IPS-18a (cell line): ENCODE measurements at regions not wholly inside any gene's neighbourhood (a gene's known extent, or its start where the extent isn't known, plus 50 kb on each side); places are given as distances from the start of the nearest gene placed in this dataset.
A peak's percentile ranks its signal among the peaks of the same experiment; 100 is the strongest.

Experiments
- H3K27ac ChIP-seq: one replicate; pipeline ENCODE4 v1.5.1; 2013; ENCODE audit warnings: low read length
- H3K27me3 ChIP-seq: one replicate; pipeline ENCODE4 v1.6.1; 2013; ENCODE audit warnings: mild to moderate bottlenecking, low read length; ENCODE audit not compliant: control insufficient read depth, insufficient read depth
- H3K36me3 ChIP-seq: one replicate; pipeline ENCODE4 v1.6.1; 2013; ENCODE audit warnings: low read depth, low read length; ENCODE audit not compliant: control insufficient read depth
- H3K4me1 ChIP-seq: one replicate; pipeline ENCODE4 v1.6.1; 2013; ENCODE audit warnings: low read depth, low read length; ENCODE audit not compliant: control insufficient read depth
- H3K4me3 ChIP-seq: one replicate; pipeline ENCODE4 v1.5.1; 2013; ENCODE audit warnings: low read length
- H3K9ac ChIP-seq: one replicate; pipeline ENCODE4 v1.6.1; 2013; ENCODE audit warnings: mild to moderate bottlenecking, low read length, moderate library complexity
- H3K9me3 ChIP-seq: one replicate; pipeline ENCODE4 v1.6.1; 2013; ENCODE audit warnings: low read depth, low read length; ENCODE audit not compliant: control insufficient read depth

DNA sequence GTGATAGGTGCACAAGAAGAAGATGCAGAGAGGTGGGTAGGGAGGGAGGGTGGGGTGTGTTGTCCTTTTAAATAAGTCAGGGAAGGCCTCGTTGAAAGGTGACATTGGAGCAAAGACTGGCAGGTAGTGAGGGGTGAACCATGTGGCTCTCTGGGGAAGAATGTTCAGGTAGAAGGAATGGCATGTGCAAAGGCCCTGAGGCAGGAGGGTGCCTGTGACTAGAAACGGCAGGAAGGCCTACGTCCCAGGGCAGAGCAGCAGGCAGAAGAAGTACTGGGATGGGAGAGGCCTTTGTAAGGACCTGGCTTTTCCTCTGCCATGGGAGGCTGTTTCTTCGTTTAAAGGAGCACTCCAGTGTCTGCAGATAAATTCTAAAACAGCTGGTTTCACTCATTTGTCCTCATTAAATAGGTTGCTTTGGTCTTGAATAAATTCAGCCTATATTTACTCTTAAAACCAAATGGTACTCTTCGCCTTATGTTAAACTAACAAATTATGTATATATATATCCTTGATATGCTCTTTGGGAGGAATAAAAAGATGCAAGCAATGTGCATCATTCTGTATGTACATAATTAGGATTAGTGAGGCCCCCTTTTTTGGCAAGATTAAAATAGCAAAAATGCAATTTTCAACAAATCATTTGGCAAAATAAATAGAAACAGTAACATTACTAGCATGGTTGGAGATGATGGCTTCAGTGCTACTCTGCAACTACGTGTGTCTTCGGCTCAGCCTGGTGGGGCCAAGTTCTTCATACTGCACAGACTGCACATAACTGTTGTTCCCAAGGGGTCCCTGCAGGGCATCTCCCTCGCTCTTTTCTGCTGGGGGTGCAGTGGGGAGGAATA, 151.4 kb downstream of the KLF13 start:
- peaks cover 26% of the 10 kb centered on the region for H3K27me3 ChIP-seq
- no peak overlapping the region for H3K27ac ChIP-seq
- no peaks in the 10 kb centered on the region for H3K9me3 ChIP-seq
- peaks cover 7% of the 10 kb centered on the region for H3K4me1 ChIP-seq
- H3K9ac ChIP-seq: no peak overlapping the region
- no peak overlapping the region for H3K4me3 ChIP-seq
- H3K36me3 ChIP-seq: no peaks in the 10 kb centered on the region

GRCh38 chr15:31478702-31479221, 152.1 kb downstream of the KLF13 start:
- Histone ChIP-seq H3K9me3 (no peaks in the 10 kb centered on the region), H3K27me3 (peaks cover 30% of the 10 kb centered on the region), H3K27ac (no peak overlapping the region), H3K4me3 (no peak overlapping the region), H3K4me1 (no peaks in the 10 kb centered on the region), H3K36me3 (no peaks in the 10 kb centered on the region), H3K9ac (no peak overlapping the region)

DNA sequence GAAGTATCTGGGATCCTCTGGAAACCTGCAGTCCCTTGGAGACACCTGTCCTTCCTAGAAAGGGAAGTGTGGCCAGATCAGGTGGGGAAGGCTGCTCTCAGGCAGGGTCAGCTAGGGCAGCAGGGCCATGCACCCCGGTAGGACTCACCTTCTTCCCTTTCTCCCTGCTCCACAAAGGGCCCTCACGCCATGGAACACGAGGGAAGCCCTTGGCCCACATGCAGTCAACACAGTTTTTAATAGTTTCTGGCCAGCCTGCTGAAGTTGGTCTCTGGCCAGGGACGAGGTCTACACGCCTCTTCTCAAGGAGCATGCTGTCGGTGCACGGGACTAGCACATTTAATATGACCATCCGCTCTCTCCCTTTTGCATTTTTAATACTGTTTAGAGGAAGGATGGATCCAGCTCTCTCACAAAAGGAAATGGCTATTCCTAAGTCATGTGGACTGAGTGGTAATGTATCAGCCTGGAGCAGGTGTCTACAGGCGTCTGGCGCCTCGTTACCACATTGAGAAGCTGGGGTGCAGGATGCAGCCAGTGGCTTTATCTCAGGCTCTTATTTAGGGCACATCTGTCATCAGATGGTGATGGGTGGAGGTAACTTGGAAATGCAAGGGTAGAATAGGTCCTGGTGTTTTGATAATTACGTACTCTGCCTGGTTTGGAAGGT, 153.9 kb downstream of the KLF13 start:
- no peak overlapping the region for H3K27ac ChIP-seq
- H3K4me1 ChIP-seq: no peaks in the 10 kb centered on the region
- H3K27me3 ChIP-seq: peaks cover 43% of the 10 kb centered on the region
- H3K36me3 ChIP-seq: no peaks in the 10 kb centered on the region
- H3K4me3 ChIP-seq: no peak overlapping the region
- H3K9ac ChIP-seq: no peak overlapping the region
- H3K9me3 ChIP-seq: no peaks in the 10 kb centered on the region

DNA sequence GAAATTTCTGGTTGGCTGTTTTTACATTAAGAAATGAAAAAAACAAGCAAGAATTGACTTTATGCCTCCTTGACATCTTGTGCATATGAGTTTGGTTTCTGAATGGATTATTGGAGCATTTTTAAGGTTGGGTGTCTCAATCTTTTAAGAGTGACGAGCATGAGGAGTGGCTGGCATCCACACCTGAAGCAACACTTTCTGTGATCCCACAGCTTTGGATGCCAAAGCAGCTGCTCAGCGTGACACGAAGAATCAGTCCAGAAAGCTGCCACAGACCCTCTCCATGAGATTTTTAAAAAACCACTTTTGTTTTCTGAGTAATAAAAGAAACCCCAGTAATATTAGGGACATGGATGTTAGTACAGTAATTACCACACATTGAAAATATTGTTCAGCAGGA, 154.5 kb downstream of the KLF13 start:
- Histone ChIP-seq H3K4me1 (no peaks in the 10 kb centered on the region), H3K9ac (no peak overlapping the region), H3K9me3 (no peaks in the 10 kb centered on the region), H3K36me3 (no peaks in the 10 kb centered on the region), H3K4me3 (no peak overlapping the region), H3K27me3 (peaks cover 43% of the 10 kb centered on the region), H3K27ac (no peak overlapping the region)

- H3K9me3 ChIP-seq: no peaks in the 10 kb centered on the region
- H3K27me3 ChIP-seq: peaks cover 43% of the 10 kb centered on the region
- no peaks in the 10 kb centered on the region for H3K36me3 ChIP-seq
- H3K27ac ChIP-seq: no peak overlapping the region
- H3K4me3 ChIP-seq: peak overlapping the region; percentile 37
- no peaks in the 10 kb centered on the region for H3K4me1 ChIP-seq
- no peak overlapping the region for H3K9ac ChIP-seq
These were observed 155.7 kb downstream of the KLF13 start for GRCh38 chr15:31482122-31482922.

GRCh38 chr15:31483053-31483985, 156.7 kb downstream of the KLF13 start:
- no peak overlapping the region for H3K27ac ChIP-seq
- peaks cover 43% of the 10 kb centered on the region for H3K27me3 ChIP-seq
- no peaks in the 10 kb centered on the region for H3K4me1 ChIP-seq
- no peaks in the 10 kb centered on the region for H3K36me3 ChIP-seq
- H3K9ac ChIP-seq: no peak overlapping the region
- H3K9me3 ChIP-seq: no peaks in the 10 kb centered on the region
- peak overlapping the region; percentile 37 for H3K4me3 ChIP-seq

GRCh38 chr15:31483986-31484951, 157.6 kb downstream of the KLF13 start:
- Histone ChIP-seq H3K27ac (no peak overlapping the region), H3K4me1 (no peaks in the 10 kb centered on the region), H3K36me3 (no peaks in the 10 kb centered on the region), H3K9ac (no peak overlapping the region), H3K27me3 (peaks cover 43% of the 10 kb centered on the region), H3K9me3 (no peaks in the 10 kb centered on the region), H3K4me3 (no peak overlapping the region)

GRCh38 chr15:31484986-31485385, 158.4 kb downstream of the KLF13 start:
- Histone ChIP-seq H3K36me3 (no peaks in the 10 kb centered on the region), H3K27ac (no peak overlapping the region), H3K9me3 (no peaks in the 10 kb centered on the region), H3K9ac (no peak overlapping the region), H3K27me3 (peaks cover 43% of the 10 kb centered on the region), H3K4me3 (no peak overlapping the region), H3K4me1 (no peaks in the 10 kb centered on the region)

GRCh38 chr15:31485431-31485830, 158.8 kb downstream of the KLF13 start:
- no peak overlapping the region for H3K27ac ChIP-seq
- H3K4me1 ChIP-seq: no peaks in the 10 kb centered on the region
- no peaks in the 10 kb centered on the region for H3K36me3 ChIP-seq
- no peak overlapping the region for H3K9ac ChIP-seq
- H3K9me3 ChIP-seq: no peaks in the 10 kb centered on the region
- H3K4me3 ChIP-seq: no peak overlapping the region
- peaks cover 43% of the 10 kb centered on the region for H3K27me3 ChIP-seq

GRCh38 chr15:31485911-31486461, 159.4 kb downstream of the KLF13 start:
- Histone ChIP-seq H3K36me3 (no peaks in the 10 kb centered on the region), H3K4me3 (no peak overlapping the region), H3K4me1 (no peaks in the 10 kb centered on the region), H3K9me3 (no peaks in the 10 kb centered on the region), H3K27ac (no peak overlapping the region), H3K9ac (no peak overlapping the region), H3K27me3 (peaks cover 38% of the 10 kb centered on the region)
